Astrocyte of the spinal cord (primary cell): ENCODE measurements at regions not wholly inside any gene's neighbourhood (a gene's known extent, or its start where the extent isn't known, plus 50 kb on each side); places are given as distances from the start of the nearest gene placed in this dataset.
"Not testable (repeated sequence)": the region's sequence is repeated elsewhere in the genome, so short reads cannot be mapped to it uniquely, and the experiment has no call there.

Source experiments
- DNase-seq: peaks from one replicate; pipeline ENCODE4 v3.0.0; 2011; ENCODE audit warnings: low read depth, low spot score
- H3K4me3 ChIP-seq: 2 replicates; pipeline ENCODE4 v1.5.1; 2011; ENCODE audit warnings: low read depth, mild to moderate bottlenecking, low read length, moderate library complexity
- CTCF ChIP-seq: IDR thresholded peaks from 2 replicates; pipeline ENCODE4 v1.5.1; 2012; ENCODE audit warnings: low read depth, mild to moderate bottlenecking, low read length, inconsistent platforms
- in situ Hi-C: cut with HindIII; loops from 2 replicates; pipeline ENCODE4 v1.10.0; 2017; ENCODE audit warnings: low sequenced_read_pairs

GRCh38 chr21:13969853-13970252, 240.9 kb downstream of the LIPI start:
- in situ Hi-C loops, DNase-seq, H3K4me3 ChIP-seq: not testable (repeated sequence)

- in situ Hi-C loops, H3K4me3 ChIP-seq, DNase-seq: not testable (repeated sequence)
These were observed 241.8 kb downstream of the LIPI start for GRCh38 chr21:13969002-13969401.

GRCh38 chr21:13963259-13963658, 247.5 kb downstream of the LIPI start:
- DNase-seq, in situ Hi-C loops, H3K4me3 ChIP-seq: not testable (repeated sequence)

- in situ Hi-C loops = no loop called here
- no peak overlapping the region for H3K4me3 ChIP-seq
- DNase-seq = no peak
- TF ChIP-seq CTCF = no peak
These were observed 273.5 kb downstream of the LIPI start for GRCh38 chr21:13937236-13937635.

- DNase-seq, H3K4me3 ChIP-seq, in situ Hi-C loops: not testable (repeated sequence)
These were observed 274.5 kb downstream of the LIPI start for GRCh38 chr21:13936033-13936937.

- in situ Hi-C loops, H3K4me3 ChIP-seq, DNase-seq: not testable (repeated sequence)
These were observed 275.2 kb downstream of the LIPI start for GRCh38 chr21:13935396-13936032.

GRCh38 chr21:13934887-13935342, 275.8 kb downstream of the LIPI start:
- H3K4me3 ChIP-seq, DNase-seq, in situ Hi-C loops: not testable (repeated sequence)

- in situ Hi-C loops, DNase-seq, H3K4me3 ChIP-seq: not testable (repeated sequence)
These were observed 287.6 kb downstream of the LIPI start for GRCh38 chr21:13923175-13923574.

- in situ Hi-C loops, DNase-seq, H3K4me3 ChIP-seq: not testable (repeated sequence)
These were observed 289.3 kb downstream of the LIPI start for GRCh38 chr21:13921455-13921854.

GRCh38 chr21:13907385-13907784, 297.8 kb downstream of the POTED start:
- DNase-seq, in situ Hi-C loops, H3K4me3 ChIP-seq: not testable (repeated sequence)

GRCh38 chr21:13896596-13897247, 287.1 kb downstream of the POTED start:
- H3K4me3 ChIP-seq, in situ Hi-C loops, DNase-seq: not testable (repeated sequence)

- H3K4me3 ChIP-seq, DNase-seq, in situ Hi-C loops: not testable (repeated sequence)
These were observed 284.0 kb downstream of the POTED start for GRCh38 chr21:13893617-13894016.

- DNase-seq, in situ Hi-C loops, H3K4me3 ChIP-seq: not testable (repeated sequence)
These were observed 283.4 kb downstream of the POTED start for GRCh38 chr21:13893025-13893424.

- DNase-seq, in situ Hi-C loops, H3K4me3 ChIP-seq: not testable (repeated sequence)
These were observed 282.7 kb downstream of the POTED start for GRCh38 chr21:13892146-13892751.

- H3K4me3 ChIP-seq, in situ Hi-C loops, DNase-seq: not testable (repeated sequence)
These were observed 279.6 kb downstream of the POTED start for GRCh38 chr21:13889176-13889575.
